ENCODE measurements at regions not wholly inside any gene's neighbourhood (a gene's known extent, or its start where the extent isn't known, plus 50 kb on each side); places are given as distances from the start of the nearest gene placed in this dataset.
A peak's percentile ranks its signal among the peaks of the same experiment; 100 is the strongest.

DNA sequence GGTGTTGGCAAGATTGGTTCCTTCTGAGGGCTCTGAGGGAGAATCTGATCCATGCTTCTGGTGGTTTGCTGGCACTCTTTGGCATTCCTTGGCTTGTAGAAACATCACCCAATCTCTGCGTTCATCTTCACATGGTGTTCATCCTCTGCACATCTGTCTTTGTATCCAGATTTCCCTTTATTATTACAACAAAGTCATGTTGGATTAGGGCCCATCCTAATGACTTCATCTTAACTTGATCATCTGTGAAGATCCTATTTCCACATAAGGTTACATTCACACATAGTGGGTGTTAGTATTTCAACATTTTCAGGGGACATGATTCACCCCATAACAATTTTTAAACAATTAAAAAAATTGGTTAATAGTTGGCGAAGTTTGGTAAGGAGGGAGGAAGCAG, 177.4 kb upstream of the CWC22 start:
- DNase-seq: no peak

DNA sequence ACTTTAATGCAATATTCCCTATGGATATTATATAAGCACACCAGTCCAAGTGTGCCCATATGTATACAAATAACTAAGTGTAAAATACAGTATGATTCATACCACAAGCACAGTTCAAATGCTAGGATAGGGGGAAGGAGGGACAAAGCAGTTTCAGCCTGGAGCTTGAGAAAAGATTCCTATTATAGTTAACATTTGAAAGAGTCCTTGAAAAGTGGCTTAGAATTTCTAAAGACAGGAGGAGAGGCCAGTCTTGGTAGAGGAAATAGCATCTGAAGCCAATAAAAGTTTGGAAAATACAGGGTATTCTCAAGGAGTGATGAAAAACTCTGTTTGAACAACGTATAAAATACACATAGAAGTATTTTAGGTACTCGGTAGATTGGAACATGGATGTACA, 173.4 kb upstream of the CWC22 start:
- DNase-seq: no peak

- no peak for DNase-seq
Measured at GRCh38 chr2:180177534-180177933, 170.4 kb upstream of the CWC22 start.

- no peak for DNase-seq
Measured at GRCh38 chr2:180175736-180176135, 168.6 kb upstream of the CWC22 start.

- DNase-seq: no peak
Measured at GRCh38 chr2:180174580-180174979, 167.5 kb upstream of the CWC22 start.

DNA sequence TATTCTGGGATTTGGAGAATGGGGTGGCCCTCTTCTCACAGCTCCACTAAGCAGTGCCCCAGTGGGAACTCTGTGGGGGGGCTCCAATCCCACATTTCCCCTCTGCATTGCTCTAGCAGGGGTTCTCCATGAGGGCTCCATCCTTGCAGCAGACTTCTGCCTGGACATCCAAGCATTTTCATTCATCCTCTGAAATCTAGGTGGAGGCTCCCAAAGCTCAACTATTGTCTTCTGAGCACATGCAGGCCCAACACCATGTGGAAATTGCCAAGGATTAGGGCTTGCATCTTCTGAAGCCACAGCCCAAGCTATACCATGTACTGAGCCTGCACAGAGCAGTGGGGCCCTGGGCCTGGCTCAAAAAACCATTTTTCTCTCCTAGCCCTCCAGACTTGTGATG, 162.4 kb upstream of the CWC22 start:
- DNase-seq: no peak

DNA sequence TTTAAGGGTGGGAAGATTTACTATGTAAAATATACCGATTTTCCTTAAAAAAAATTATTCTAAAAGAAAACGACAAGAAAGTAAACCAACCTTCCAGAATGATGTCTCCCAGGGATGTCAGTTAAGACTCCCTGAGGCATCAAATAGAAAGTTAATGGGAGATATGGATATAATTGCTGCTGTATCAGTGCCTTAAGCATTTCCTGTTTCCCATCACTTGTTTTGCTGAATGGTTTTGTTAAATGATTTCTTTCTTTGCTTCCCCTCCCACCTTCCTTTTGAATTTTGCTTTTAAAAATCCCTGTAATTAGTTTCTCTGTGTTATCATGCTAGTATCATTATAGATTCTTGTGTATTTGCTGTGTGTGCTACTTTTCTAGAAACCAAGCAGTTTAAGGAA, 154.3 kb upstream of the CWC22 start:
- DNase-seq: no peak

GRCh38 chr2:180159921-180160320, 152.8 kb upstream of the CWC22 start:
- DNase-seq: no peak

DNA sequence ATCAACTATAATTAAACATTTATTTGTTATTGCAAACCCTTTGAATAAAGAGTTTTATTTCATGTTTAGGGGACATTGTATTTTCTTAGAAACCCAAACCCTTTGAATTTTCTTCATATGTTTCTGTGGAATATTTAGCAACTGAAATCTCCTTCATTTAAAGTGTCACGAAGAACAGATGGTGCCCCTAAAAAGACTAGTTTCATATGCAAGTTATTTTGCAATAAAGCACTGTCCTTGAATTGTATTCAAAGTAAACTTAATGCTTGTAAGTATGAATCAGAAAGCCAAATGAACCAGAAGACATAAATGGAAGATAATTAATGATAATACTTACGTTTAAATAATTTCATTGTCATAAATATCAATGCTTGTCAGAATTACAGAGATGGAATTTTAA, 151.9 kb upstream of the CWC22 start:
- DNase-seq: no peak

- DNase-seq: no peak
Measured at GRCh38 chr2:180156651-180157050, 149.6 kb upstream of the CWC22 start.

DNA sequence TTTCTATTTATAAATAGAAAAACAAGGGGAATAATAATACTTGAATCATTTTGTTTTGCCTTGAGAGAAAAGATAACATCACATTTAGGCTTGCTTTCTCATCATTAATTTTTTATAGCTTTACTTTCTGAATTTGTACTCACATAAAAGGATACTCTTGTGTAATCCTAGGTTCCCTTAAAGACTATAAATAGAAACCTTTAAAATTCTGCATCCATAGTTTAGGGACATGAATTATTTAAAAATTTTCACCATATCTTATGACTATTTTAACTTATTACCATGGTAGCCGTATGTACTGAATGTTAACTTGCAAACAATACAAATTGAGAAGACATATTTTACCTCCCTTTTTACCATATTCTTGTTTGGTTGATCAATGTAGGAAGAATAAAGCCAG, 143.5 kb upstream of the CWC22 start:
- DNase-seq: no peak

DNA sequence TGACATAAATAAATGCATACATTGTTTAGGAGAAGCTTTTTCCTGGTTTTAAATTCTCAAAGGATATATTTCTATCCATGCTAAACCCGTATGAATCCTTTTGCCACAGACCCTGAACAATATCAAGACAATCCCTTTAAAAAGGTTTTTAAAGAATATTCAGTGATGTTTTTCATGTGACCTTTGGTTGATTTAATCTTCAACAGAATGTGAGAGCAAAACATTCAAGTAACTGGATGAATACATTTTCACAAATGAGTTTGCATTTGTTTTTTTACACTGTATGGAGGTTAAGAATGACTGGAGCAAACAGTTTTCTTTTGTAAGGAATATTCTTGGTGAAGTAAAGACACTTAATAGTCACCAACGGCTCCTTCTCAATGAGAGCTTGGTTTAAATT, 139.4 kb upstream of the CWC22 start:
- DNase-seq: no peak

DNA sequence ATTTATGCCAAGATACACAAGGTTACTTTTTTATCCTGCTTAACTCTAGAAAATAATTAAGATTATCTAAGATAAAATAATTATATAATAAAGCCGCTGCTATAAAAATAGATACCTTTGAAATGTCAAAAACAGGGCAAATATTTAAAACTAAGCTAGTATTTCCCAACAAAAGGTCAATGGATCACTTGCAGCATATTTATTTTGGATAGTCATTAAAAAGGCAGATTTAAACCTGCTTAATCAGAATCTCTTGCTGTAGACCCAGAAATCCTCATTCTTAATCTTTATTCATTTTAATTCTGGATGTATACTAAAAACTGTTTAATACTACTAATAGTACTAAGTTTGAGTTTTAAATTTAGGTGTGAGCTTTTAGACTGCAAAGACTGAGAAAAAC, 139.0 kb upstream of the CWC22 start:
- no peak for DNase-seq

DNA sequence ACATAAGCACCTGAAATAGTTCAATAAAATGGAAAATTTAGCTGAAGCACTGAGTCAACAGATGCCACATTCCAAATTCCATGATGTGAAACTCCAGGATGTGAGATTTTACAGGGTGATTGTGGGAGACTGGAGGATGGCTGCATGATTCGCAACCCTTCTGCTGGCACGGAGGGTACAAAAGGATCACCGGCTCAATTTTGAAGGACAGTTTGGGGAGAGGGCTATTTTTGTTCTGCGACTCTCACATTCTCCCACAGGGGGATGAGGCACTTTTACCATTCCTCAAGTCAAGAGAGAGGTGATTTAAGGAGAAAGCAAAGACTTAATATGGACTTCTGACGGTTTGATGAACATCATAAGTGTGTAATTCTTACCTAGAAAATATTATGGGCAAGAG, 138.1 kb upstream of the CWC22 start:
- DNase-seq: no peak

DNA sequence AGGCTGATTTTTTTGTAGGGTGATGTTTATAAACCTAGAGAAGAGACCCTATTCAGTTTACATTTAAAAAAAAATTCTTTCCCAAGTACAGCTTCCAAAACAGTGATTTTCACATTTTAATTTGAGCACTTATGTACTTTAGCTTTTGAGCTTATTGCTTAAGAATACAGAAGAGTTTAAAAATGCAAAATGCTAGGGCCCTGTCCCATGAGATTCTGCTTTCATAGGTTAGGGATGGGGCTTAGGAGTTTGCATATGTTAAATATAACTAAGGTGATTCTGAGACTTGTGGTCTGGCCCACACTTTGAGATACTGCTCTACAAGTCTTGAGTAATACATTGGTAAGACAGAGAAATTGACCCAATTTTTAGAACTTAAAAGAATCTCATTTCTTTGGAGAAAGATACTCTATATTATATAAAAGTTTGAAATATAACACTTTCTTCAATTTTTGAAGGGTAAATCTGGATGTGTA, 137.3 kb upstream of the CWC22 start:
- no peak for DNase-seq

DNA sequence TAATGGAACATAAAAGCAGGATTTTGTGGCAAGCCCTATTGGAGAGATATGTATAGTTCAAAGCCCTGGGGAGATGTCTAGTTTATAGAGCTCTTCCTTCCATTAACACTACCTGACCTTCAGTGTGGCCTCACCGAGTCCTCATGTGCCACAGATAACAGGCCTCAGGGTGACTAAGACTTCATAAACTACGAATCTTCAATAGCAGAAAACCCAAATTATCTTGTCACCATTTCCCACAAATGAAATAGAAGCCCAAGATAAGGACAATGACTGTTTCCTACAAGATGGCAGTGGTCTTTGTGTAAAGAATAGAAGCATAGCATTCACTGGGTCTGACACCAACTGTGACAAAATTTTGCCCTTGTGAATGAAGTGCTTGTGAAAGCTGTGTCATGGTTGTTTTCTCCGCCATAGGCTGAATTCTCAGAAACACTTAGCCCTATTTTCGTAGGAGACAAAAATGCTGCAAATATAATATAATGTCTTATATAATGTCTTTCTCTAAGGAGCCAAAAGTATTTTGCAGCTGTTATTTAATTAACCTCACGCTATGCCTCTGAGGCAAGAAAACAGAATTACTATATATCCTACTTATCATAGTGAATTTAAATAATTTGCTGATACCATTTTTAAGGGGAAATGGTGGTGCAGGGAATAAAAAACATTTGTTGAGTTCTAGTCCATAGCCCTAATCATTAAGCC, 136.7 kb upstream of the CWC22 start:
- no peak for DNase-seq

DNA sequence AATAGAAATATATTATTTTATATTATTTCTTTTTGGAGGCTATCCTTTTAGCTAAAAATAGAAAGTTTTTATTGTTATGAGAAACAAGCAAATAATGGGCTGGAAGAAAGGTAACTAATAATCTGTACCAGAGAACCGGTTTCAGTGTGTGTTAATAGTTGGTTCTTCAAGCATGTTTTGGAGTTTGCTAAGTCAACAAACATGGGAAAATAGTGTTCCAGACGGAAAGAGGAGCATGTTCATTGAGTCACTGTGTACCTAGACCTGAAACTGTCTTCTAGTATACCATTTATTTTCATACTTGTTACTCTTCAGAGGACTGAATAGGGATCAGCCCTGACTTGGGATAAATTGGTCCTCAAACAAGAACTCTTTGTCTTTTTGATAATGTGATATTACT, 134.5 kb upstream of the CWC22 start:
- no peak for DNase-seq

- DNase-seq: no peak
Measured at GRCh38 chr2:180133736-180134135, 126.6 kb upstream of the CWC22 start.

GRCh38 chr2:180130403-180130802, 123.3 kb upstream of the CWC22 start:
- no peak for DNase-seq

DNA sequence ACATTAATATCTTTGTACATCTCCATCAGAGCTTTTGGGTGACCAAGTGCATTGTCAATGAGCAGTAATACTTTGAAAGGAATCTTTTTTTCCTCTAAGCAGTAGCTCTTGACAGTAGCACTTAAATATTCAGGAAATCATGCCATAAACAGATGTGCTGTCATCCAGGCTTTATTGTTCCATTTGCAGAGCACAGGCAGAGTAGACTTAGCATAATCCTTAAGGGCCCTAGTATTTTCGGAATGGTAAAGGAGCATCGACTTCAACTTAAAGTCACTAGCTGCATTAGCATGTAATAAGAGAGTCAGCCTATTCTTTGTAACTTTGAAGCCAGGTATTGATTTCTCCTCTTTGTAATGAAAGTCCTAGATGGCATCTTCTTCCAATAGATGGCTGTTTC, 121.8 kb upstream of the CWC22 start:
- no peak for DNase-seq

GRCh38 chr2:180125245-180125962, 118.3 kb upstream of the CWC22 start:
- DNase-seq: peak; percentile 36

DNA sequence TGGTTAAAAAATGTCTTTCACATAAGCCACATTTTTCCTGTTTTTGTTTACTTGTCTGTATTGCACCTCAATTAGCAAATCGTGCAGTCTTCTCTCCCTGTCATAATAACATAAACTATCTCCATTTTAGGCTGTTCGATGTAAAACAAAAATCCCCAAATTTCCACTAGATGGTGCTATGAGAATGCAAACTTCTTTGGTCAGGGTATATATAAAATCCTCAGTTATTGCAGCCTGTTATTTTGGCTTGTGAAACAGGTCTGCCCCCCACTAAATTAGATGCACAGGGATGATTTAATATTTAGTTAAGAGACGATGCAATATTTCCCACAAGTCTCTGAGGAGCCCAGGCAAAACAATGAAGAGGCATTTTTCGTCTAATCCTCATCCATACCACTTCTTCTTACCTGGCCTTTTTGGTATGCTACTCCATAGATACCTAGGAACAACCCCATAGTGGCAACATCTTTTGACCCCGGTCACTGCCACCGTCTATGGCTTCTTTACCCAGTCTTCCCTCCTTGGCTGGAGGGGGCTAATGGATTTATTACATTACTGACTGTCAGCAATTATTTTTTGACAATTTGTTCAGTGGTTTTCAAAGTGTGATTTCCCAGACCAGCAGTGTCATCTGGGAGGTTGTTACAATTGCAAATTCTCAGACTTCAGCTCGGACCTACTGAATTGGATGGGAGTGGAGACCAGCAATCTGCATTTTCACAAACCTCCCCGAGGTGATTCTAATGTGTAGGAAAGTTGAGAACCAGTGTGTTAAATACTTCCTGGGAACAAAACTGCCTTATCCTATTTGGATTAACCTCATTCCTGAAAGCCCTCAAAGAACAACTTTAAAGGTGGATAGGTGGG, 117.4 kb upstream of the CWC22 start:
- DNase-seq: no peak

GRCh38 chr2:180122874-180123273, 115.8 kb upstream of the CWC22 start:
- DNase-seq: no peak

- DNase-seq: no peak
Measured at GRCh38 chr2:180115675-180116074, 108.6 kb upstream of the CWC22 start.

Data from activated naive CD4-positive, alpha-beta T cell treated with Interleukin-2 at 50 U/mL for 16 hours (primary cell).